Neural cell (in vitro differentiated cells): ENCODE measurements at regions not wholly inside any gene's neighbourhood (a gene's known extent, or its start where the extent isn't known, plus 50 kb on each side); places are given as distances from the start of the nearest gene placed in this dataset.

ENCODE experiments used
- CTCF ChIP-seq: fragments of 450-650 bp; IDR thresholded peaks from 2 replicates; pipeline ENCODE4 v1.5.1; 2014; ENCODE audit warnings: antibody characterized with exemption, mild to moderate bottlenecking, moderate library complexity; ENCODE audit not compliant: poor library complexity, severe bottlenecking
- EP300 ChIP-seq: fragments of 450-650 bp; conservative IDR thresholded peaks from 2 replicates; pipeline ENCODE4 v1.6.1; 2014; ENCODE audit warnings: antibody characterized with exemption, mild to moderate bottlenecking, moderate library complexity; ENCODE audit not compliant: poor library complexity, severe bottlenecking
- POLR2AphosphoS5 ChIP-seq: IDR thresholded peaks from 2 replicates; pipeline ENCODE4 v1.6.1; 2012

GRCh38 chr7:54345746-54346145 is 196.4 kb upstream of the VSTM2A start:
- TF ChIP-seq CTCF (no peak), POLR2AphosphoS5 (no peak), EP300 (no peak)
